Neural progenitor cell (in vitro differentiated cells): ENCODE measurements at regions not wholly inside any gene's neighbourhood (a gene's known extent, or its start where the extent isn't known, plus 50 kb on each side); places are given as distances from the start of the nearest gene placed in this dataset.
A peak's percentile ranks its signal among the peaks of the same experiment; 100 is the strongest.

Experiments used
- DNase-seq: peaks from one replicate; pipeline ENCODE4 v3.0.0-alpha.2; 2016; ENCODE audit warnings: low spot score
- H2AFZ ChIP-seq: fragments of 200-600 bp; sonication (generic); replicated peaks from 2 replicates; pipeline ENCODE4 v1.6.1; 2016; ENCODE audit warnings: antibody characterized with exemption
- H3F3A ChIP-seq: fragments of 200-600 bp; sonication (generic); 2 replicates; pipeline ENCODE4 v1.6.1; 2016; ENCODE audit warnings: antibody characterized with exemption, low read depth
- H3K27ac ChIP-seq: fragments of 200-600 bp; sonication (generic); 2 replicates; pipeline ENCODE4 v1.5.1; 2016; ENCODE audit warnings: mild to moderate bottlenecking
- H3K27me3 ChIP-seq: fragments of 200-600 bp; sonication (generic); 2 replicates; pipeline ENCODE4 v1.6.1; 2016; ENCODE audit warnings: mild to moderate bottlenecking, moderate library complexity
- H3K36me3 ChIP-seq: fragments of 200-600 bp; sonication (generic); 2 replicates; pipeline ENCODE4 v1.5.1; 2016
- H3K4me1 ChIP-seq: fragments of 200-600 bp; sonication (generic); 2 replicates; pipeline ENCODE4 v1.6.1; 2016; ENCODE audit warnings: mixed run types
- H3K4me2 ChIP-seq: fragments of 200-600 bp; sonication (generic); 2 replicates; pipeline ENCODE4 v1.6.1; 2016
- H3K4me3 ChIP-seq: fragments of 200-600 bp; sonication (generic); 2 replicates; pipeline ENCODE4 v1.5.1; 2016
- H3K79me2 ChIP-seq: fragments of 200-600 bp; sonication (generic); 2 replicates; pipeline ENCODE4 v1.6.1; 2016; ENCODE audit warnings: low read depth
- H3K9ac ChIP-seq: fragments of 200-600 bp; sonication (generic); 2 replicates; pipeline ENCODE4 v1.6.1; 2016
- H3K9me3 ChIP-seq: fragments of 200-600 bp; sonication (generic); 2 replicates; pipeline ENCODE4 v1.5.1; 2016; ENCODE audit warnings: low read depth
- H4K20me1 ChIP-seq: fragments of 200-600 bp; sonication (generic); 2 replicates; pipeline ENCODE4 v1.6.1; 2016; ENCODE audit warnings: low read depth
- H3K27ac Mint-ChIP-seq: 3 replicates; pipeline ENCODE4 v1.8.0; 2021; ENCODE audit warnings: mixed read lengths
- H3K27me3 Mint-ChIP-seq: 2 replicates; pipeline ENCODE4 v1.8.0; 2022; ENCODE audit warnings: low read depth, mild to moderate bottlenecking, inconsistent platforms, moderate library complexity, mixed read lengths; ENCODE audit not compliant: insufficient read depth
- H3K36me3 Mint-ChIP-seq: 3 replicates; pipeline ENCODE4 v1.8.0; 2021; ENCODE audit warnings: mixed read lengths
- H3K4me1 Mint-ChIP-seq: 3 replicates; pipeline ENCODE4 v1.8.0; 2021; ENCODE audit warnings: mixed read lengths
- H3K4me3 Mint-ChIP-seq: 3 replicates; pipeline ENCODE4 v1.8.0; 2021; ENCODE audit warnings: mild to moderate bottlenecking, moderate library complexity, mixed read lengths
- H3K9me3 Mint-ChIP-seq: 3 replicates; pipeline ENCODE4 v1.8.0; 2020; ENCODE audit warnings: mixed read lengths
- EZH2 ChIP-seq: fragments of 200-600 bp; sonication (generic); IDR thresholded peaks from 2 replicates; pipeline ENCODE4 v1.6.1; 2017; ENCODE audit warnings: antibody characterized with exemption, mild to moderate bottlenecking, moderate library complexity
- EZH2phosphoT487 ChIP-seq: fragments of 200-600 bp; sonication (generic); IDR thresholded peaks from 2 replicates; pipeline ENCODE4 v1.6.1; 2017; ENCODE audit warnings: antibody characterized with exemption
- TF ChIP-seq, protein P1 (sequence below): fragments of 200-600 bp; sonication (generic); IDR thresholded peaks from 2 replicates; pipeline ENCODE4 v1.5.1; 2017; ENCODE audit warnings: antibody characterized with exemption, mild to moderate bottlenecking

DNA sequence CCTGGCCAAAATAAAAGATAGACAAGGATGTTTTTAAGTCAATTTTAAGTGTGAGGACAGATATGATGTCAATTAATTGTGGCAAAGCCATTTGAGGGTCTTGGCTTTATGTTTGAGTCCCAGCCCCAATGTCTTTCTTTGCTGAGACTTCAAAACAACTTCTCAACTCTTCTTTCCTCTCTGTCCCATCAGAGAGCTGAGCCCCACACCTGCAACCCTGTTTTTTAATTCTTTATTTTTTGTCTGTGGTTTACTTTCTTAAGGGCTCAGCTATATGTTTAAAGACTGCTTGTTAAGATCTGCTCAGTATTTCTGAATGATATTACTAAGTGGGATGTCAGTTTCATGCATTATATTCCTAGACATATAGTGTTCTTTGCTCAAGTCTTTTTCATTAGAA lies 164.3 kb downstream of the HS3ST1 start:
- H3K9ac ChIP-seq, result no peak overlapping the region
- H3K36me3 ChIP-seq, result no peaks in the 10 kb centered on the region
- Mint-ChIP-seq H3K9me3 (peaks cover 5% of the 10 kb centered on the region), H3K4me3 (no peak overlapping the region), H3K36me3 (peaks cover 1% of the 10 kb centered on the region), H3K27ac (no peak overlapping the region), H3K4me1 (peaks cover 5% of the 10 kb centered on the region), H3K27me3 (no peaks in the 10 kb centered on the region)
- H3K27me3 ChIP-seq, result no peaks in the 10 kb centered on the region
- H3K4me1 ChIP-seq, result peaks cover 20% of the 10 kb centered on the region
- H3K9me3 ChIP-seq, result no peaks in the 10 kb centered on the region
- H3F3A ChIP-seq, result no peaks in the 10 kb centered on the region
- TF ChIP-seq, protein P1, sequence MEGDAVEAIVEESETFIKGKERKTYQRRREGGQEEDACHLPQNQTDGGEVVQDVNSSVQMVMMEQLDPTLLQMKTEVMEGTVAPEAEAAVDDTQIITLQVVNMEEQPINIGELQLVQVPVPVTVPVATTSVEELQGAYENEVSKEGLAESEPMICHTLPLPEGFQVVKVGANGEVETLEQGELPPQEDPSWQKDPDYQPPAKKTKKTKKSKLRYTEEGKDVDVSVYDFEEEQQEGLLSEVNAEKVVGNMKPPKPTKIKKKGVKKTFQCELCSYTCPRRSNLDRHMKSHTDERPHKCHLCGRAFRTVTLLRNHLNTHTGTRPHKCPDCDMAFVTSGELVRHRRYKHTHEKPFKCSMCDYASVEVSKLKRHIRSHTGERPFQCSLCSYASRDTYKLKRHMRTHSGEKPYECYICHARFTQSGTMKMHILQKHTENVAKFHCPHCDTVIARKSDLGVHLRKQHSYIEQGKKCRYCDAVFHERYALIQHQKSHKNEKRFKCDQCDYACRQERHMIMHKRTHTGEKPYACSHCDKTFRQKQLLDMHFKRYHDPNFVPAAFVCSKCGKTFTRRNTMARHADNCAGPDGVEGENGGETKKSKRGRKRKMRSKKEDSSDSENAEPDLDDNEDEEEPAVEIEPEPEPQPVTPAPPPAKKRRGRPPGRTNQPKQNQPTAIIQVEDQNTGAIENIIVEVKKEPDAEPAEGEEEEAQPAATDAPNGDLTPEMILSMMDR, result no peak
- TF ChIP-seq EZH2phosphoT487, result no peak
- no peak for TF ChIP-seq EZH2
- H3K4me2 ChIP-seq, result no peak overlapping the region
- no peak for DNase-seq
- no peak overlapping the region for H3K27ac ChIP-seq
- no peaks in the 10 kb centered on the region for H3K79me2 ChIP-seq
- H4K20me1 ChIP-seq, result no peaks in the 10 kb centered on the region
- no peak overlapping the region for H3K4me3 ChIP-seq
- no peak overlapping the region for H2AFZ ChIP-seq

DNA sequence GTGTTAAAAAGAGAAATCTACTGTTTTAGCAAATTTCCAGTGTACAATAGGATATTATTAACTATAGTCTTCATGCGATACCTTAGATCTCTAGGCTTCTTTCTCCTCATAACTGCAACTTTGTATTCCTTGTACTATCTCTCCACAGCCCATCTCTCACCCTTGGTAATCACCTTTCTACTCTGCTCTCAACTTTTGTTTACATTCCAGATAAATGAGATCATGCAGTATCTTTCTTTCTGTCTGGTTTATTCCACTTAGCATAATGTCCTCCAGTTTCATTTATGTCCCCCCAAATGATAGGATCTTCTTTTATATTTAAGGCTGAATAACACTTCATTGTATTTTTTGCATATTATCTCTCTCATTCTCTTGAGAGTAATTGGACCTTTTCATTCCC lies 165.5 kb downstream of the HS3ST1 start:
- Mint-ChIP-seq H3K36me3 (peaks cover 1% of the 10 kb centered on the region), H3K9me3 (peaks cover 5% of the 10 kb centered on the region), H3K4me1 (peaks cover 5% of the 10 kb centered on the region), H3K27me3 (no peaks in the 10 kb centered on the region), H3K4me3 (no peak overlapping the region), H3K27ac (no peak overlapping the region)
- peaks cover 20% of the 10 kb centered on the region for H3K4me1 ChIP-seq
- no peak overlapping the region for H3K27ac ChIP-seq
- no peak overlapping the region for H3K9ac ChIP-seq
- H2AFZ ChIP-seq, result no peak overlapping the region
- H3K27me3 ChIP-seq, result no peaks in the 10 kb centered on the region
- TF ChIP-seq EZH2phosphoT487 (no peak), EZH2 (no peak)
- TF ChIP-seq, protein P1, result no peak
- no peaks in the 10 kb centered on the region for H3K9me3 ChIP-seq
- no peaks in the 10 kb centered on the region for H3F3A ChIP-seq
- no peaks in the 10 kb centered on the region for H4K20me1 ChIP-seq
- H3K4me2 ChIP-seq, result no peak overlapping the region
- H3K36me3 ChIP-seq, result no peaks in the 10 kb centered on the region
- H3K4me3 ChIP-seq, result no peak overlapping the region
- no peak for DNase-seq
- no peaks in the 10 kb centered on the region for H3K79me2 ChIP-seq

DNA sequence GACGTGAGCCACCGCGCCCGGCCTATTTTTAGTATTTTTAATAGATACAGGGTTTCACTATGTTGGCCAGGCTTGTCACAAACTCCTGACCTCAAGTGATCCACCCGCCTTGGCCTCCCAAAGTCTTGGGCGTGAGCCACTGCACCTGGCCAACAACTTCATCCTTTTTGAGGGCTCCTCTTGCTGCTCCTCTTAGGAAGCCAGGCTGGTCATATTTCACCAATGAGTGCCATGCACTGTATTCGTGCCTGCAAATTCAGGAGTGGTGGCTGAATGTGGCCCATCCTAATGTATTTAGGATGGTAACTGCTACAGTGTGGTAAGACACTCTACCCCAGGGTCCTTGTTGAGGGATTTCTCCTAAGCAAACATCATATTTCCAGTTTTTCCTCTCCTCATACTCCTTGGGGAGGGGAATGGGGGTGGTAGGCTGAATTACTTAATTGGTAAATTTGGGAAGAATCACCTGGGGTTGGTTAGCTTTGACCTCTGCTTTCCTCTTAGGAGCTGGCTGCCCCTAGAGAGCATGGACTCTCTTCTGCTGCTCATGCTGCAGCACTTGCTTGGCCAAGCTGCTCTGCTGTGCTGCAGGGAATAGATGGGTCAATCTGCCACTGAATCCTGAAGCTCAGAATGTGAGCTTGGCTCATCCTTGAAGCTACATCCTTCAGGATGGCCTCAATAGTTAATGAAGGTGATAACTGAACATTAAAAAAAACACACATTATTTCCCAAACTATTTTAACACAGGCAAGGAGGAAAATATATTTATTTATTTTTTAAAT lies 167.4 kb downstream of the HS3ST1 start:
- Histone ChIP-seq H3K4me3 (no peak overlapping the region), H2AFZ (no peak overlapping the region), H3K36me3 (no peaks in the 10 kb centered on the region), H3F3A (no peaks in the 10 kb centered on the region), H4K20me1 (no peaks in the 10 kb centered on the region), H3K27me3 (no peaks in the 10 kb centered on the region), H3K9me3 (no peaks in the 10 kb centered on the region), H3K4me1 (peaks cover 20% of the 10 kb centered on the region), H3K9ac (no peak overlapping the region), H3K79me2 (no peaks in the 10 kb centered on the region), H3K27ac (no peak overlapping the region), H3K4me2 (no peak overlapping the region)
- peak overlapping the region; percentile 61 for H3K27ac Mint-ChIP-seq
- TF ChIP-seq EZH2, result no peak
- no peak for TF ChIP-seq EZH2phosphoT487
- TF ChIP-seq, protein P1, result no peak
- H3K9me3 Mint-ChIP-seq, result no peaks in the 10 kb centered on the region
- H3K27me3 Mint-ChIP-seq, result peaks cover 2% of the 10 kb centered on the region
- no peak overlapping the region for H3K4me3 Mint-ChIP-seq
- peaks cover 1% of the 10 kb centered on the region for H3K36me3 Mint-ChIP-seq
- no peak for DNase-seq
- H3K4me1 Mint-ChIP-seq, result peaks cover 5% of the 10 kb centered on the region
